Erythroblast (primary cell): ENCODE measurements at regions not wholly inside any gene's neighbourhood (a gene's known extent, or its start where the extent isn't known, plus 50 kb on each side); places are given as distances from the start of the nearest gene placed in this dataset.

Source experiments
- GATA1 ChIP-seq: IDR thresholded peaks from 2 replicates; pipeline ENCODE4 v1.6.1; 2011; ENCODE audit warnings: low read depth, mild to moderate bottlenecking, control low read depth, low read length, moderate library complexity
- POLR2A ChIP-seq: IDR thresholded peaks from 2 replicates; pipeline ENCODE4 v1.6.1; 2011; ENCODE audit warnings: mild to moderate bottlenecking, low read length

DNA sequence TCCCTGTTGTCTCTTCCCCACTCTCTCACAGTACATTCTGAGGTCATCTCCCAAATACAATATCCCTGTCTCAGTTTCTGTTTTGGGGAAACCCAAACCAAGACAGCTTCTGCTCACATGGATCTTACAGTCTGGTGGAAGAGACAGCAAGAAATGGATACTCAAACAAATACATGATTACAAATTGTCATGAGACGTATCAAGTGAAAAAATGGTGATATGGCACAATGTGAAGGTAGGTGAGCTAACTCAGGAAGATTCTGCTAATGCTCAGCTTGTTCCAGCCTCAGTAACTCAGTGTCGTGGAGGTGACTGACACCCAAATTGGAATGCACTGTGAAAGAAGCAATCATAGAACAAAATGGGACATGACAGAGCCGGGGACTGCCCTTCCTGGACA, 68.3 kb downstream of the CHST1 start:
- no peak for TF ChIP-seq POLR2A
- TF ChIP-seq GATA1 = no peak
